Smooth muscle cell (in vitro differentiated cells): ENCODE measurements at regions not wholly inside any gene's neighbourhood (a gene's known extent, or its start where the extent isn't known, plus 50 kb on each side); places are given as distances from the start of the nearest gene placed in this dataset.
A peak's percentile ranks its signal among the peaks of the same experiment; 100 is the strongest.

Source experiments
- DNase-seq: peaks from one replicate; lab custom pipeline; 2025; ENCODE audit not compliant: unreplicated experiment; lab: John Stamatoyannopoulos, UW
- H2AFZ ChIP-seq: fragments of 200-600 bp; sonication (generic); 2 replicates; pipeline ENCODE4 v1.6.0; 2016; ENCODE audit warnings: antibody characterized with exemption, low read depth, mild to moderate bottlenecking
- H3F3A ChIP-seq: fragments of 200-600 bp; sonication (generic); 2 replicates; pipeline ENCODE4 v1.6.0; 2017; ENCODE audit warnings: antibody characterized with exemption, low read depth
- H3K27ac ChIP-seq: fragments of 200-600 bp; sonication (generic); 2 replicates; pipeline ENCODE4 v1.5.1; 2016; ENCODE audit warnings: low read depth, mild to moderate bottlenecking
- H3K27me3 ChIP-seq: fragments of 200-600 bp; sonication (generic); 2 replicates; pipeline ENCODE4 v1.6.1; 2016; ENCODE audit warnings: low read depth, mild to moderate bottlenecking
- H3K36me3 ChIP-seq: fragments of 200-600 bp; sonication (generic); 2 replicates; pipeline ENCODE4 v1.5.1; 2016; ENCODE audit warnings: low read depth
- H3K4me1 ChIP-seq: fragments of 200-600 bp; sonication (generic); 2 replicates; pipeline ENCODE4 v1.5.1; 2016; ENCODE audit warnings: low read depth
- H3K4me2 ChIP-seq: fragments of 200-600 bp; sonication (generic); 2 replicates; pipeline ENCODE4 v1.6.0; 2016; ENCODE audit warnings: mild to moderate bottlenecking
- H3K4me3 ChIP-seq: fragments of 200-600 bp; sonication (generic); 2 replicates; pipeline ENCODE4 v1.5.1; 2016; ENCODE audit warnings: mild to moderate bottlenecking
- H3K79me2 ChIP-seq: fragments of 200-600 bp; sonication (generic); 2 replicates; pipeline ENCODE4 v1.6.0; 2016; ENCODE audit warnings: low read depth, mild to moderate bottlenecking
- H3K9ac ChIP-seq: fragments of 200-600 bp; sonication (generic); 2 replicates; pipeline ENCODE4 v1.6.0; 2016; ENCODE audit warnings: low read depth
- H3K9me3 ChIP-seq: fragments of 200-600 bp; sonication (generic); replicated peaks from 2 replicates; pipeline ENCODE4 v1.5.1; 2016; ENCODE audit warnings: low read depth
- H4K20me1 ChIP-seq: fragments of 200-600 bp; sonication (generic); 2 replicates; pipeline ENCODE4 v1.6.0; 2016; ENCODE audit warnings: low read depth
- CTCF ChIP-seq: fragments of 200-600 bp; sonication (generic); IDR thresholded peaks from 2 replicates; pipeline ENCODE4 v1.5.1; 2017; ENCODE audit warnings: borderline replicate concordance, mild to moderate bottlenecking, antibody characterized with exemption; ENCODE audit not compliant: insufficient read depth, poor library complexity, severe bottlenecking
- WGBS: methylation state at CpG from one replicate; pipeline ENCODE4 v1.1.7; 2016; ENCODE audit warnings: low lambda C conversion rate; 5-methylcytosine and 5-hydroxymethylcytosine counted together

GRCh38 chr14:25140411-25140810 lies 90.5 kb upstream of the STXBP6 start:
- no peaks in the 10 kb centered on the region for H3K27me3 ChIP-seq
- no peaks in the 10 kb centered on the region for H3K36me3 ChIP-seq
- 69% methylated on average over 2 of the region's 2 CpGs for WGBS
- H3K4me1 ChIP-seq: no peaks in the 10 kb centered on the region
- no peak overlapping the region for H2AFZ ChIP-seq
- no peak overlapping the region for H3K9ac ChIP-seq
- H3F3A ChIP-seq: no peaks in the 10 kb centered on the region
- no peaks in the 10 kb centered on the region for H4K20me1 ChIP-seq
- H3K27ac ChIP-seq: no peak overlapping the region
- TF ChIP-seq CTCF: no peak
- DNase-seq: no peak
- no peak overlapping the region for H3K4me2 ChIP-seq
- no peaks in the 10 kb centered on the region for H3K79me2 ChIP-seq
- H3K9me3 ChIP-seq: peaks cover 3% of the 10 kb centered on the region
- H3K4me3 ChIP-seq: no peak overlapping the region

GRCh38 chr14:25136811-25137210 lies 86.9 kb upstream of the STXBP6 start:
- H3K9ac ChIP-seq: no peak overlapping the region
- 61% methylated on average over 5 of the region's 5 CpGs for WGBS
- H4K20me1 ChIP-seq: no peaks in the 10 kb centered on the region
- peaks cover 4% of the 10 kb centered on the region for H3K4me1 ChIP-seq
- no peaks in the 10 kb centered on the region for H3K27me3 ChIP-seq
- no peak overlapping the region for H3K4me3 ChIP-seq
- peak overlapping the region; percentile 38 for H3K27ac ChIP-seq
- no peak for TF ChIP-seq CTCF
- H2AFZ ChIP-seq: no peak overlapping the region
- no peak for DNase-seq
- H3K36me3 ChIP-seq: no peaks in the 10 kb centered on the region
- peaks cover 3% of the 10 kb centered on the region for H3K9me3 ChIP-seq
- H3K4me2 ChIP-seq: no peak overlapping the region
- H3F3A ChIP-seq: no peaks in the 10 kb centered on the region
- H3K79me2 ChIP-seq: no peaks in the 10 kb centered on the region

- no peak overlapping the region for H3K4me3 ChIP-seq
- no peak overlapping the region for H2AFZ ChIP-seq
- H3K36me3 ChIP-seq: no peaks in the 10 kb centered on the region
- DNase-seq: no peak
- no peak for TF ChIP-seq CTCF
- H3F3A ChIP-seq: no peaks in the 10 kb centered on the region
- H3K4me2 ChIP-seq: no peak overlapping the region
- H3K27ac ChIP-seq: peak overlapping the region; percentile 82
- 94% methylated on average over 5 of the region's 5 CpGs for WGBS
- no peak overlapping the region for H3K9ac ChIP-seq
- no peaks in the 10 kb centered on the region for H3K79me2 ChIP-seq
- no peaks in the 10 kb centered on the region for H4K20me1 ChIP-seq
- H3K4me1 ChIP-seq: peaks cover 4% of the 10 kb centered on the region
- H3K9me3 ChIP-seq: peaks cover 3% of the 10 kb centered on the region
- no peaks in the 10 kb centered on the region for H3K27me3 ChIP-seq
Measured at GRCh38 chr14:25134184-25134583, 84.2 kb upstream of the STXBP6 start.

- WGBS: 15% methylated on average over 20 of the region's 20 CpGs
- peak overlapping the region; percentile 68 for H3K4me2 ChIP-seq
Measured at GRCh38 chr14:25132732-25133422, 82.9 kb upstream of the STXBP6 start.

More at GRCh38 chr14:25132732-25133422, 82.9 kb upstream of the STXBP6 start:
- Histone ChIP-seq H3K27me3 (no peaks in the 10 kb centered on the region), H3K4me3 (peak overlapping the region; percentile 6), H3K36me3 (no peaks in the 10 kb centered on the region), H3K9ac (peak overlapping the region; percentile 40), H3F3A (no peaks in the 10 kb centered on the region), H4K20me1 (no peaks in the 10 kb centered on the region), H3K79me2 (no peaks in the 10 kb centered on the region), H3K9me3 (no peaks in the 10 kb centered on the region), H3K27ac (peak overlapping the region; percentile 82), H3K4me1 (peaks cover 4% of the 10 kb centered on the region), H2AFZ (peak overlapping the region; percentile 34)
- peak; percentile 88 for TF ChIP-seq CTCF
- DNase-seq: no peak
